Esophagus squamous epithelium (tissue), 5 donors: ENCODE measurements at regions not wholly inside any gene's neighbourhood (a gene's known extent, or its start where the extent isn't known, plus 50 kb on each side); places are given as distances from the start of the nearest gene placed in this dataset.

ENCODE experiments used
- DNase-seq: peaks from one replicate; lab custom pipeline; 2025; lab: John Stamatoyannopoulos, UW
- H3K27ac ChIP-seq, 4 donors: fragments of 200-600 bp; sonication (generic); one replicate each; pipeline ENCODE4 v1.5.1; 2016 to 2019; ENCODE audit warnings: mild to moderate bottlenecking in 1 of 4
- H3K27me3 ChIP-seq, 4 donors: fragments of 200-600 bp; sonication (generic); 1 replicate in 3 of 4; 2 replicates in 1 of 4; pipeline versions ENCODE4 v1.5.1 to v1.6.0; 2017 to 2021; ENCODE audit warnings: antibody characterized with exemption in 1 of 4
- H3K36me3 ChIP-seq, 3 donors: fragments of 200-600 bp; sonication (generic); one replicate each; pipeline ENCODE4 v1.5.1; 2016 to 2019
- H3K4me1 ChIP-seq, 3 donors: fragments of 200-600 bp; sonication (generic); one replicate each; pipeline ENCODE4 v1.5.1; 2017 to 2019
- H3K4me3 ChIP-seq, 4 donors: fragments of 200-600 bp; sonication (generic); 1 replicate in 3 of 4; 2 replicates in 1 of 4; pipeline ENCODE4 v1.5.1; 2016 to 2019; ENCODE audit warnings: mild to moderate bottlenecking in 2 of 4, moderate library complexity in 1 of 4
- H3K9me3 ChIP-seq, 3 donors: fragments of 200-600 bp; sonication (generic); one replicate each; pipeline ENCODE4 v1.5.1; 2016 to 2019
- POLR2A ChIP-seq, 4 donors: fragments of 450-650 bp; IDR thresholded peaks; one replicate each; pipeline ENCODE4 v1.6.1; 2017; ENCODE audit warnings: antibody characterized with exemption in 4 of 4, mild to moderate bottlenecking in 4 of 4, moderate library complexity in 3 of 4
- WGBS, 2 donors: methylation state at CpG; one replicate each; pipeline ENCODE4 v1.1.5; 2018; 5-methylcytosine and 5-hydroxymethylcytosine counted together
- intact Hi-C: fragments of 100-400 bp; cut with DNase I; formaldehyde crosslinking; loops from one replicate; pipeline ENCODE4 v1.15.0; 2022
- TF ChIP-seq, protein P1 (sequence below), 6 experiments: fragments of 450-650 bp in 4 of 6; fragments of 200-600 bp in 2 of 6; sonication (generic) in 2 of 6; IDR thresholded peaks; one replicate each; pipeline ENCODE4 v1.5.1; 2016 to 2019; ENCODE audit warnings: antibody characterized with exemption in 6 of 6, mild to moderate bottlenecking in 4 of 6, moderate library complexity in 4 of 6
- donor health status: DM: yes; HTN: yes; CAD: no.

- peaks cover 0 to 11% (median 0%) of the 10 kb centered on the region in 3 donors for H3K4me1 ChIP-seq
- TF ChIP-seq, protein P1, sequence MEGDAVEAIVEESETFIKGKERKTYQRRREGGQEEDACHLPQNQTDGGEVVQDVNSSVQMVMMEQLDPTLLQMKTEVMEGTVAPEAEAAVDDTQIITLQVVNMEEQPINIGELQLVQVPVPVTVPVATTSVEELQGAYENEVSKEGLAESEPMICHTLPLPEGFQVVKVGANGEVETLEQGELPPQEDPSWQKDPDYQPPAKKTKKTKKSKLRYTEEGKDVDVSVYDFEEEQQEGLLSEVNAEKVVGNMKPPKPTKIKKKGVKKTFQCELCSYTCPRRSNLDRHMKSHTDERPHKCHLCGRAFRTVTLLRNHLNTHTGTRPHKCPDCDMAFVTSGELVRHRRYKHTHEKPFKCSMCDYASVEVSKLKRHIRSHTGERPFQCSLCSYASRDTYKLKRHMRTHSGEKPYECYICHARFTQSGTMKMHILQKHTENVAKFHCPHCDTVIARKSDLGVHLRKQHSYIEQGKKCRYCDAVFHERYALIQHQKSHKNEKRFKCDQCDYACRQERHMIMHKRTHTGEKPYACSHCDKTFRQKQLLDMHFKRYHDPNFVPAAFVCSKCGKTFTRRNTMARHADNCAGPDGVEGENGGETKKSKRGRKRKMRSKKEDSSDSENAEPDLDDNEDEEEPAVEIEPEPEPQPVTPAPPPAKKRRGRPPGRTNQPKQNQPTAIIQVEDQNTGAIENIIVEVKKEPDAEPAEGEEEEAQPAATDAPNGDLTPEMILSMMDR (IDR thresholded peaks at IDR 0.05) = no peak
- TF ChIP-seq POLR2A (IDR thresholded peaks at IDR 0.05) = no peak
- DNase-seq = no peak
- H3K27ac ChIP-seq = peak overlapping the region in 1 of 4 donors; percentile 13
- no peaks in the 10 kb centered on the region for H3K27me3 ChIP-seq
- H3K4me3 ChIP-seq = no peak overlapping the region
- no peaks in the 10 kb centered on the region for H3K9me3 ChIP-seq
- intact Hi-C loops = no loop called here
- WGBS, 2 donors = 44 to 70% methylated on average over 3 of the region's 5 CpGs
- H3K36me3 ChIP-seq = no peaks in the 10 kb centered on the region
These were observed 380.3 kb upstream of the JARID2 start for GRCh38 chr6:14865531-14866100.

DNA sequence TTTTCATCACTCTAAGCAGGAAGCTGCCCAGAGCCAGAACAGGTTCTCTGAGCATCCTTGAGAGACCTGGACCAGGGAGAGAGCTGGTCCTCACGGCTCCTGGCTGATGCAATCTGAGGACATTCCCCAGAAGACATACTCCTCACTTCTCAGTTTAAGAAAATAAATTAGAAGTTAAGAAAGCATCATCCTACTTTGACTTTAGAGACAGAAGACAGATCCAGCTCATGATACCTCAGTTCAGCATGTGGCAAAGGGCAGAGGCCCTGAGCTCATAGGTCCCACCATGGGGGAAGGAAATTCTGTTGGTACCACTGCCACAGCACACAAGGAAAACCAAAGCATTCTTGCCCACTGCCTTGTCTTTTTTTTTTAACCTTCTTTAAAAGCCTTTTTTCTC, 378.1 kb upstream of the JARID2 start:
- WGBS, 2 donors = 75 to 100% methylated on average over 1 of the region's 1 CpG
- Histone ChIP-seq H3K36me3 (no peaks in the 10 kb centered on the region), H3K4me3 (no peak overlapping the region), H3K27me3 (no peaks in the 10 kb centered on the region), H3K4me1 (peaks cover 0 to 11% (median 0%) of the 10 kb centered on the region in 3 donors), H3K9me3 (no peaks in the 10 kb centered on the region), H3K27ac (no peak overlapping the region)
- intact Hi-C loops = no loop called here
- TF ChIP-seq, protein P1 (IDR thresholded peaks at IDR 0.05) = no peak
- TF ChIP-seq POLR2A (IDR thresholded peaks at IDR 0.05) = no peak
- DNase-seq = no peak

- 86 to 92% methylated on average over 5 of the region's 5 CpGs for WGBS, 2 donors
These were observed 374.6 kb upstream of the JARID2 start for GRCh38 chr6:14871221-14871620.

GRCh38 chr6:14873101-14873500, 372.8 kb upstream of the JARID2 start:
- Histone ChIP-seq H3K27ac (no peak overlapping the region), H3K4me3 (no peak overlapping the region), H3K4me1 (peaks cover 0 to 18% (median 6%) of the 10 kb centered on the region in 3 donors), H3K36me3 (no peaks in the 10 kb centered on the region), H3K9me3 (no peaks in the 10 kb centered on the region), H3K27me3 (no peaks in the 10 kb centered on the region)
- TF ChIP-seq POLR2A (IDR thresholded peaks at IDR 0.05) = no peak
- TF ChIP-seq, protein P1 (IDR thresholded peaks at IDR 0.05) = no peak
- WGBS, 2 donors = 49 to 71% methylated on average over 2 of the region's 2 CpGs
- intact Hi-C loops = no loop called here
- no peak for DNase-seq

More at GRCh38 chr6:14871221-14871620, 374.6 kb upstream of the JARID2 start:
- intact Hi-C loops = no loop called here
- Histone ChIP-seq H3K4me1 (no peaks in the 10 kb centered on the region), H3K27me3 (no peaks in the 10 kb centered on the region), H3K36me3 (no peaks in the 10 kb centered on the region), H3K9me3 (no peaks in the 10 kb centered on the region), H3K27ac (no peak overlapping the region), H3K4me3 (no peak overlapping the region)
- DNase-seq = no peak
- TF ChIP-seq POLR2A (IDR thresholded peaks at IDR 0.05) = no peak
- TF ChIP-seq, protein P1 (IDR thresholded peaks at IDR 0.05) = no peak

- TF ChIP-seq, protein P1 (IDR thresholded peaks at IDR 0.05) = no peak
- no peak for TF ChIP-seq POLR2A (IDR thresholded peaks at IDR 0.05)
- WGBS, 2 donors = 77 to 80% methylated on average over 3 of the region's 3 CpGs
These were observed 372.0 kb upstream of the JARID2 start for GRCh38 chr6:14873781-14874441.

More at GRCh38 chr6:14873781-14874441, 372.0 kb upstream of the JARID2 start:
- no peak for DNase-seq
- Histone ChIP-seq H3K36me3 (no peaks in the 10 kb centered on the region), H3K27ac (no peak overlapping the region), H3K4me3 (no peak overlapping the region), H3K4me1 (peaks cover 0 to 18% (median 6%) of the 10 kb centered on the region in 3 donors), H3K9me3 (no peaks in the 10 kb centered on the region), H3K27me3 (no peaks in the 10 kb centered on the region)
- intact Hi-C loops = no loop called here
